ENCODE measurements at regions not wholly inside any gene's neighbourhood (a gene's known extent, or its start where the extent isn't known, plus 50 kb on each side); places are given as distances from the start of the nearest gene placed in this dataset.

GRCh38 chr2:120979921-120980320, 244.3 kb downstream of the GLI2 start:
- Histone ChIP-seq H4K20me1 (ENCODE audit: insufficient read depth, low read length, poor library complexity, severe bottlenecking) (no peaks in the 10 kb centered on the region), H3F3A (ENCODE audit: low read depth) (no peaks in the 10 kb centered on the region), H3K4me2 (ENCODE audit: low read depth, low read length, poor library complexity, severe bottlenecking) (no peak overlapping the region), H3K79me2 (ENCODE audit: insufficient read depth, low read length) (no peaks in the 10 kb centered on the region), H3K9ac (ENCODE audit: low read depth, low read length, poor library complexity, severe bottlenecking) (no peak overlapping the region), H3K9me2 (replicated peaks; ENCODE audit: low read depth, low read length) (no peaks in the 10 kb centered on the region), H3K4me3 (ENCODE audit: low read length, poor library complexity, severe bottlenecking) (no peak overlapping the region), H2AFZ (ENCODE audit: low read length) (no peak overlapping the region), H3K4me1 (ENCODE audit: insufficient read depth, low read length, poor library complexity, severe bottlenecking) (no peaks in the 10 kb centered on the region), H3K36me3 (ENCODE audit: insufficient read depth, low read length) (no peaks in the 10 kb centered on the region), H3K27me3 (ENCODE audit: insufficient read depth, low read length, poor library complexity, severe bottlenecking) (no peaks in the 10 kb centered on the region), H3K9me3 (ENCODE audit: insufficient read depth, low read depth, low read length) (no peaks in the 10 kb centered on the region)
- TF ChIP-seq CTCF (conservative IDR thresholded peaks at IDR 0.05; ENCODE audit: low read length) (no peak), EZH2phosphoT487 (IDR thresholded peaks at IDR 0.05; ENCODE audit: borderline replicate concordance) (no peak)

- no peaks in the 10 kb centered on the region for H3F3A ChIP-seq (ENCODE audit: low read depth)
- H4K20me1 ChIP-seq (ENCODE audit: insufficient read depth, low read length, poor library complexity, severe bottlenecking), result no peaks in the 10 kb centered on the region
- no peak overlapping the region for H2AFZ ChIP-seq (ENCODE audit: low read length)
- H3K79me2 ChIP-seq (ENCODE audit: insufficient read depth, low read length), result no peaks in the 10 kb centered on the region
- no peaks in the 10 kb centered on the region for H3K9me3 ChIP-seq (ENCODE audit: insufficient read depth, low read depth, low read length)
- no peaks in the 10 kb centered on the region for H3K27me3 ChIP-seq (ENCODE audit: insufficient read depth, low read length, poor library complexity, severe bottlenecking)
- H3K9me2 ChIP-seq (replicated peaks; ENCODE audit: low read depth, low read length), result no peaks in the 10 kb centered on the region
- H3K36me3 ChIP-seq (ENCODE audit: insufficient read depth, low read length), result no peaks in the 10 kb centered on the region
- TF ChIP-seq CTCF (conservative IDR thresholded peaks at IDR 0.05; ENCODE audit: low read length), result no peak
- TF ChIP-seq EZH2phosphoT487 (IDR thresholded peaks at IDR 0.05; ENCODE audit: borderline replicate concordance), result no peak
- H3K4me3 ChIP-seq (ENCODE audit: low read length, poor library complexity, severe bottlenecking), result no peak overlapping the region
- H3K4me2 ChIP-seq (ENCODE audit: low read depth, low read length, poor library complexity, severe bottlenecking), result no peak overlapping the region
- no peaks in the 10 kb centered on the region for H3K4me1 ChIP-seq (ENCODE audit: insufficient read depth, low read length, poor library complexity, severe bottlenecking)
- H3K9ac ChIP-seq (ENCODE audit: low read depth, low read length, poor library complexity, severe bottlenecking), result no peak overlapping the region
These were observed 245.8 kb downstream of the GLI2 start for GRCh38 chr2:120981443-120981842.

- Histone ChIP-seq H3K36me3 (ENCODE audit: insufficient read depth, low read length) (no peaks in the 10 kb centered on the region), H3K4me1 (ENCODE audit: insufficient read depth, low read length, poor library complexity, severe bottlenecking) (no peaks in the 10 kb centered on the region), H3K9me3 (ENCODE audit: insufficient read depth, low read depth, low read length) (no peaks in the 10 kb centered on the region), H3F3A (ENCODE audit: low read depth) (no peaks in the 10 kb centered on the region), H3K9ac (ENCODE audit: low read depth, low read length, poor library complexity, severe bottlenecking) (no peak overlapping the region), H4K20me1 (ENCODE audit: insufficient read depth, low read length, poor library complexity, severe bottlenecking) (no peaks in the 10 kb centered on the region), H3K4me2 (ENCODE audit: low read depth, low read length, poor library complexity, severe bottlenecking) (no peak overlapping the region), H3K9me2 (replicated peaks; ENCODE audit: low read depth, low read length) (no peaks in the 10 kb centered on the region), H3K4me3 (ENCODE audit: low read length, poor library complexity, severe bottlenecking) (no peak overlapping the region), H3K27me3 (ENCODE audit: insufficient read depth, low read length, poor library complexity, severe bottlenecking) (no peaks in the 10 kb centered on the region), H2AFZ (ENCODE audit: low read length) (no peak overlapping the region), H3K79me2 (ENCODE audit: insufficient read depth, low read length) (no peaks in the 10 kb centered on the region)
- TF ChIP-seq CTCF (conservative IDR thresholded peaks at IDR 0.05; ENCODE audit: low read length), result no peak
- TF ChIP-seq EZH2phosphoT487 (IDR thresholded peaks at IDR 0.05; ENCODE audit: borderline replicate concordance), result no peak
These were observed 246.9 kb downstream of the GLI2 start for GRCh38 chr2:120982598-120982997.
